Endothelial cell of umbilical vein (primary cell): ENCODE measurements at regions not wholly inside any gene's neighbourhood (a gene's known extent, or its start where the extent isn't known, plus 50 kb on each side); places are given as distances from the start of the nearest gene placed in this dataset.

Source experiments
- BruUV-seq: library from RNA; stranded (reverse); fragments of 400-500 nt; replicated peaks from 2 replicates; lab custom pipeline; 2021; lab: Mats Ljungman, UMichigan
- CTCF ChIA-PET: fragments of 300-600, 350-600 bp; sonication (Branson Sonifier 250); formaldehyde crosslinking; loops from one replicate; lab custom pipeline; 2021; ENCODE audit warnings: antibody characterized with exemption, inconsistent platforms; lab: Charles Lee
- POLR2A ChIA-PET: fragments of 300-600, 350-600 bp; sonication (Branson Sonifier 250); formaldehyde crosslinking; loops from one replicate; lab custom pipeline; 2021; ENCODE audit warnings: antibody characterized with exemption, inconsistent platforms; lab: Charles Lee
- DNase-seq: peaks from one replicate; pipeline ENCODE4 v3.0.0-alpha.2; 2011; ENCODE audit warnings: low read depth, low spot score
- FAIRE-seq: peaks from 2 replicates; lab custom pipeline; 2011; peaks lifted over from hg19 to GRCh38; lab: Jason Lieb, UNC
- H2AFZ ChIP-seq: 2 replicates; pipeline ENCODE4 v1.6.0; 2012; ENCODE audit warnings: low read depth, low read length, control low read depth, inconsistent platforms
- H3K27ac ChIP-seq: 2 replicates; pipeline ENCODE4 v1.5.1; 2011; ENCODE audit warnings: low read depth, mild to moderate bottlenecking, control low read depth, low read length, moderate library complexity; ENCODE audit not compliant: insufficient read depth
- H3K27me3 ChIP-seq, 2 experiments: 2 replicates each; pipeline versions ENCODE4 v1.6.0 to v1.6.1; 2011; ENCODE audit warnings: low read length in 2 of 2, mixed read lengths in 1 of 2; ENCODE audit not compliant: control insufficient read depth in 2 of 2, insufficient read depth in 2 of 2
- H3K36me3 ChIP-seq, 2 experiments: 2 replicates in 1 of 2; 3 replicates in 1 of 2; pipeline ENCODE4 v1.5.1; 2011; ENCODE audit warnings: low read length in 2 of 2, mild to moderate bottlenecking in 1 of 2, moderate library complexity in 1 of 2; ENCODE audit not compliant: control insufficient read depth in 2 of 2, insufficient read depth in 2 of 2; ENCODE audit errors: extremely low read depth in 1 of 2
- H3K4me1 ChIP-seq: 3 replicates; pipeline ENCODE4 v1.5.1; 2011; ENCODE audit warnings: mild to moderate bottlenecking, low read length; ENCODE audit not compliant: control insufficient read depth, insufficient read depth; ENCODE audit errors: extremely low read depth
- H3K4me2 ChIP-seq: 2 replicates; pipeline ENCODE4 v1.6.1; 2011; ENCODE audit warnings: low read length, control low read depth, mixed read lengths; ENCODE audit not compliant: insufficient read depth
- H3K4me3 ChIP-seq, 3 experiments: fragments of 200-600 bp in 1 of 3; sonication (generic), shearing (Covaris generic) in 1 of 3; replicated peaks in 1 of 3; 2 replicates each; pipeline ENCODE4 v1.5.1; 2011 to 2016; ENCODE audit warnings: control low read depth in 3 of 3, low read length in 3 of 3, mild to moderate bottlenecking in 2 of 3, inconsistent platforms in 1 of 3, low read depth in 1 of 3, moderate library complexity in 1 of 3; ENCODE audit not compliant: insufficient read depth in 1 of 3
- H3K79me2 ChIP-seq: 2 replicates; pipeline ENCODE4 v1.6.0; 2012; ENCODE audit warnings: low read length, inconsistent platforms; ENCODE audit not compliant: control insufficient read depth, insufficient read depth
- H3K9ac ChIP-seq: replicated peaks from 2 replicates; pipeline ENCODE3; 2011; ENCODE audit warnings: low read length, control low read depth; ENCODE audit not compliant: insufficient read depth; ENCODE audit errors: extremely low read depth
- H3K9me1 ChIP-seq: replicated peaks from 3 replicates; pipeline ENCODE4 v1.6.0; 2011; ENCODE audit warnings: mild to moderate bottlenecking, low read length; ENCODE audit not compliant: control insufficient read depth, insufficient read depth; ENCODE audit errors: extremely low read depth
- H3K9me3 ChIP-seq: replicated peaks from 2 replicates; pipeline ENCODE4 v1.5.1; 2012; ENCODE audit warnings: low read length, inconsistent platforms; ENCODE audit not compliant: control insufficient read depth, insufficient read depth
- H4K20me1 ChIP-seq: replicated peaks from 2 replicates; pipeline ENCODE3; 2011; ENCODE audit warnings: mild to moderate bottlenecking, low read length; ENCODE audit not compliant: control insufficient read depth, insufficient read depth; ENCODE audit errors: extremely low read depth
- POLR2A ChIP-seq: IDR thresholded peaks from 2 replicates; pipeline ENCODE4 v1.6.1; 2012; ENCODE audit warnings: low read depth, mild to moderate bottlenecking, control low read depth, low read length
- POLR2AphosphoS5 ChIP-seq: IDR thresholded peaks from 2 replicates; pipeline ENCODE4 v1.6.1; 2012; ENCODE audit warnings: low read depth, mild to moderate bottlenecking, control low read depth, low read length, moderate library complexity; ENCODE audit not compliant: insufficient read depth
- dilution Hi-C: fragments of 300-500 bp; cut with MboI; formaldehyde crosslinking; loops from one replicate; pipeline ENCODE4 v1.15.0; 2019; ENCODE audit warnings: low sequenced_read_pairs; ENCODE audit not compliant: extremely low pct_ligation_motif_present
- intact Hi-C: fragments of 100-400 bp; cut with micrococcal nuclease; formaldehyde crosslinking; loops from one replicate; pipeline ENCODE4 v1.10.0; 2022

- H3K9ac ChIP-seq, result no peak overlapping the region
- H2AFZ ChIP-seq, result no peak overlapping the region
- no peak overlapping the region for H3K4me3 ChIP-seq
- dilution Hi-C loops (no loop called here), intact Hi-C loops (no loop called here)
- POLR2A ChIA-PET, result no interaction called here
- H3K79me2 ChIP-seq, result no peaks in the 10 kb centered on the region
- FAIRE-seq, result no peak
- no peak overlapping the region for H3K27ac ChIP-seq
- no peak overlapping the region for H3K4me2 ChIP-seq
- H3K9me1 ChIP-seq, result no peaks in the 10 kb centered on the region
- TF ChIP-seq POLR2AphosphoS5, result no peak
- CTCF ChIA-PET, result no interaction called here
- no peak for DNase-seq
- no peaks in the 10 kb centered on the region for H3K27me3 ChIP-seq
- H3K4me1 ChIP-seq, result no peaks in the 10 kb centered on the region
- H4K20me1 ChIP-seq, result no peaks in the 10 kb centered on the region
- no TSS peak for BruUV-seq
- H3K36me3 ChIP-seq, result no peaks in the 10 kb centered on the region
- H3K9me3 ChIP-seq, result peaks cover 3% of the 10 kb centered on the region
These were observed 450.0 kb upstream of the EPHA3 start for GRCh38 chr3:88657459-88657858.

- H3K27ac ChIP-seq, result no peak overlapping the region
These were observed 446.0 kb upstream of the EPHA3 start for GRCh38 chr3:88661433-88661824.

More at GRCh38 chr3:88661433-88661824, 446.0 kb upstream of the EPHA3 start:
- no peak overlapping the region for H2AFZ ChIP-seq
- no peaks in the 10 kb centered on the region for H3K36me3 ChIP-seq
- no peaks in the 10 kb centered on the region for H3K9me1 ChIP-seq
- CTCF ChIA-PET, result no interaction called here
- POLR2A ChIA-PET, result no interaction called here
- no peaks in the 10 kb centered on the region for H3K4me1 ChIP-seq
- no peaks in the 10 kb centered on the region for H3K79me2 ChIP-seq
- no peak overlapping the region for H3K4me2 ChIP-seq
- H4K20me1 ChIP-seq, result no peaks in the 10 kb centered on the region
- H3K27me3 ChIP-seq, result no peaks in the 10 kb centered on the region
- no peaks in the 10 kb centered on the region for H3K9me3 ChIP-seq
- no peak overlapping the region for H3K9ac ChIP-seq
- BruUV-seq, result no TSS peak
- TF ChIP-seq POLR2A, result no peak
- intact Hi-C loops (no loop called here), dilution Hi-C loops (no loop called here)
- no peak overlapping the region for H3K4me3 ChIP-seq
- no peak for FAIRE-seq
- no peak for DNase-seq
